Type B pancreatic cell (in vitro differentiated cells): ENCODE measurements at regions not wholly inside any gene's neighbourhood (a gene's known extent, or its start where the extent isn't known, plus 50 kb on each side); places are given as distances from the start of the nearest gene placed in this dataset.

ENCODE experiments used
- DNase-seq: peaks from one replicate; pipeline ENCODE4 v3.0.0; 2021; ENCODE audit warnings: mixed read lengths; ENCODE audit not compliant: unreplicated experiment; ENCODE audit errors: extremely low spot score
- H3K27ac Mint-ChIP-seq: 2 replicates; pipeline ENCODE4 v1.8.0; 2021; ENCODE audit warnings: mild to moderate bottlenecking, mixed read lengths
- H3K27me3 Mint-ChIP-seq: 2 replicates; pipeline ENCODE4 v1.8.0; 2021; ENCODE audit warnings: mixed read lengths
- H3K36me3 Mint-ChIP-seq: 2 replicates; pipeline ENCODE4 v1.8.0; 2021; ENCODE audit warnings: mixed read lengths
- H3K4me1 Mint-ChIP-seq: one replicate; pipeline ENCODE4 v1.8.0; 2021; ENCODE audit warnings: mixed read lengths; ENCODE audit not compliant: unreplicated experiment
- H3K4me3 Mint-ChIP-seq: 2 replicates; pipeline ENCODE4 v1.8.0; 2021; ENCODE audit warnings: mild to moderate bottlenecking, mixed read lengths
- H3K9me3 Mint-ChIP-seq: 2 replicates; pipeline ENCODE4 v1.8.0; 2021; ENCODE audit warnings: mixed read lengths
- CTCF ChIP-seq: fragments of 200-600 bp; sonication (generic); conservative IDR thresholded peaks from 2 replicates; pipeline ENCODE4 v1.5.0; 2021; ENCODE audit warnings: antibody characterized with exemption, mild to moderate bottlenecking

GRCh38 chr7:41777894-41778596 is 75.2 kb upstream of the INHBA start:
- DNase-seq: no peak
- Mint-ChIP-seq H3K27ac (no peak overlapping the region), H3K4me1 (no peaks in the 10 kb centered on the region), H3K36me3 (no peaks in the 10 kb centered on the region), H3K4me3 (no peak overlapping the region), H3K9me3 (peaks cover 5% of the 10 kb centered on the region), H3K27me3 (no peaks in the 10 kb centered on the region)
- TF ChIP-seq CTCF: no peak

GRCh38 chr7:41774966-41775365 is 72.1 kb upstream of the INHBA start:
- DNase-seq: no peak
- Mint-ChIP-seq H3K27me3 (no peaks in the 10 kb centered on the region), H3K4me1 (no peaks in the 10 kb centered on the region), H3K27ac (no peak overlapping the region), H3K36me3 (no peaks in the 10 kb centered on the region), H3K9me3 (peaks cover 5% of the 10 kb centered on the region), H3K4me3 (no peak overlapping the region)
- no peak for TF ChIP-seq CTCF

GRCh38 chr7:41773756-41774155 is 70.9 kb upstream of the INHBA start:
- Mint-ChIP-seq H3K4me3 (no peak overlapping the region), H3K27me3 (no peaks in the 10 kb centered on the region), H3K4me1 (no peaks in the 10 kb centered on the region), H3K36me3 (no peaks in the 10 kb centered on the region), H3K9me3 (peaks cover 9% of the 10 kb centered on the region), H3K27ac (no peak overlapping the region)
- TF ChIP-seq CTCF: no peak
- DNase-seq: no peak

GRCh38 chr7:41771717-41772116 is 68.8 kb upstream of the INHBA start:
- Mint-ChIP-seq H3K27ac (no peak overlapping the region), H3K9me3 (peaks cover 5% of the 10 kb centered on the region), H3K36me3 (no peaks in the 10 kb centered on the region), H3K4me3 (no peak overlapping the region), H3K27me3 (no peaks in the 10 kb centered on the region), H3K4me1 (no peaks in the 10 kb centered on the region)
- DNase-seq: no peak
- TF ChIP-seq CTCF: no peak

GRCh38 chr7:41769162-41769561 is 66.3 kb upstream of the INHBA start:
- no peak for DNase-seq
- Mint-ChIP-seq H3K27ac (no peak overlapping the region), H3K9me3 (peaks cover 8% of the 10 kb centered on the region), H3K4me1 (no peaks in the 10 kb centered on the region), H3K27me3 (no peaks in the 10 kb centered on the region), H3K4me3 (no peak overlapping the region), H3K36me3 (no peaks in the 10 kb centered on the region)
- no peak for TF ChIP-seq CTCF
